BE2C (cell line): ENCODE measurements at regions not wholly inside any gene's neighbourhood (a gene's known extent, or its start where the extent isn't known, plus 50 kb on each side); places are given as distances from the start of the nearest gene placed in this dataset.

Source experiments
- DNase-seq: peaks from one replicate; pipeline ENCODE4 v3.0.0-alpha.2; 2020
- H3K27me3 ChIP-seq: fragments of 250-450 bp; sonication (Bioruptor Pico); 2 replicates; pipeline ENCODE4 v1.5.1; 2020; ENCODE audit warnings: mild to moderate bottlenecking
- H3K36me3 ChIP-seq: fragments of 250-450 bp; sonication (Bioruptor Pico); 2 replicates; pipeline ENCODE4 v1.5.1; 2020; ENCODE audit warnings: mild to moderate bottlenecking
- H3K4me1 ChIP-seq: fragments of 250-450 bp; sonication (Bioruptor Pico); 2 replicates; pipeline ENCODE4 v1.5.1; 2020
- H3K4me3 ChIP-seq: 2 replicates; pipeline ENCODE4 v1.5.1; 2011; ENCODE audit warnings: low read depth, low read length
- H3K9me3 ChIP-seq: fragments of 250-450 bp; sonication (Bioruptor Pico); 2 replicates; pipeline ENCODE4 v1.5.1; 2020
- CTCF ChIP-seq: IDR thresholded peaks from 2 replicates; pipeline ENCODE4 v1.5.1; 2012; ENCODE audit warnings: mild to moderate bottlenecking, low read depth, low read length

- no peak for TF ChIP-seq CTCF
- DNase-seq = no peak
- H3K4me3 ChIP-seq = no peak overlapping the region
- no peaks in the 10 kb centered on the region for H3K27me3 ChIP-seq
- H3K9me3 ChIP-seq = no peaks in the 10 kb centered on the region
- no peaks in the 10 kb centered on the region for H3K36me3 ChIP-seq
- H3K4me1 ChIP-seq = no peaks in the 10 kb centered on the region
Observed at GRCh38 chr21:35586305-35586704, 474.0 kb downstream of the SETD4 start.

GRCh38 chr21:35585878-35586277 lies 474.4 kb downstream of the SETD4 start:
- Histone ChIP-seq H3K9me3 (no peaks in the 10 kb centered on the region; the same call in 1 of the 2 replicates), H3K27me3 (no peaks in the 10 kb centered on the region), H3K4me1 (no peaks in the 10 kb centered on the region), H3K36me3 (no peaks in the 10 kb centered on the region), H3K4me3 (no peak overlapping the region)
- no peak for TF ChIP-seq CTCF
- no peak for DNase-seq

GRCh38 chr21:35585155-35585554 lies 475.2 kb downstream of the SETD4 start:
- no peaks in the 10 kb centered on the region for H3K36me3 ChIP-seq
- no peak for TF ChIP-seq CTCF
- no peaks in the 10 kb centered on the region for H3K27me3 ChIP-seq
- H3K4me3 ChIP-seq = no peak overlapping the region
- DNase-seq = no peak
- H3K4me1 ChIP-seq = no peaks in the 10 kb centered on the region
- H3K9me3 ChIP-seq = no peaks in the 10 kb centered on the region; the same call in 1 of the 2 replicates

- TF ChIP-seq CTCF = no peak
- Histone ChIP-seq H3K36me3 (no peaks in the 10 kb centered on the region), H3K27me3 (no peaks in the 10 kb centered on the region), H3K9me3 (no peaks in the 10 kb centered on the region; the same call in 1 of the 2 replicates), H3K4me3 (no peak overlapping the region), H3K4me1 (no peaks in the 10 kb centered on the region)
- no peak for DNase-seq
Observed at GRCh38 chr21:35583566-35584216, 476.6 kb downstream of the SETD4 start.

- H3K9me3 ChIP-seq = no peaks in the 10 kb centered on the region; the same call in 1 of the 2 replicates
- no peaks in the 10 kb centered on the region for H3K27me3 ChIP-seq
- H3K4me3 ChIP-seq = no peak overlapping the region
- DNase-seq = no peak
- H3K36me3 ChIP-seq = no peaks in the 10 kb centered on the region
- H3K4me1 ChIP-seq = no peaks in the 10 kb centered on the region
- no peak for TF ChIP-seq CTCF
Observed at GRCh38 chr21:35582731-35583130, 477.6 kb downstream of the SETD4 start.

- H3K27me3 ChIP-seq = no peaks in the 10 kb centered on the region
- no peak overlapping the region for H3K4me3 ChIP-seq
- DNase-seq = no peak
- H3K4me1 ChIP-seq = no peaks in the 10 kb centered on the region
- H3K9me3 ChIP-seq = no peaks in the 10 kb centered on the region; the same call in 1 of the 2 replicates
- H3K36me3 ChIP-seq = no peaks in the 10 kb centered on the region
- TF ChIP-seq CTCF = no peak
Observed at GRCh38 chr21:35581640-35582039, 478.7 kb downstream of the SETD4 start.
